Activated B cell treated with CpG ODN at 0.5 μM for 24 hours (primary cell): ENCODE measurements at regions not wholly inside any gene's neighbourhood (a gene's known extent, or its start where the extent isn't known, plus 50 kb on each side); places are given as distances from the start of the nearest gene placed in this dataset.

ENCODE experiments used
- ATAC-seq: fragments of 200-7000 bp; cut with Tn5 transposase; one replicate; pipeline ENCODE4 v1.10.0; 2021; ENCODE audit warnings: low read depth, mild to moderate bottlenecking, moderate library complexity
- CTCF ChIA-PET: fragments of 350-600 bp; sonication (Branson Sonifier 250); formaldehyde crosslinking; loops from one replicate; lab custom pipeline; 2021; ENCODE audit warnings: antibody characterized with exemption; lab: Charles Lee
- POLR2A ChIA-PET: fragments of 350-600 bp; sonication (Branson Sonifier 250); formaldehyde crosslinking; loops from one replicate; lab custom pipeline; 2021; ENCODE audit warnings: antibody characterized with exemption; lab: Charles Lee
- DNase-seq: peaks from one replicate; pipeline ENCODE4 v3.0.0; 2022
- H3K27ac Mint-ChIP-seq: one replicate; pipeline ENCODE4 v1.8.0; 2020; ENCODE audit warnings: mixed read lengths
- H3K27me3 Mint-ChIP-seq: one replicate; pipeline ENCODE4 v1.8.0; 2021; ENCODE audit warnings: mixed read lengths
- H3K36me3 Mint-ChIP-seq: one replicate; pipeline ENCODE4 v1.8.0; 2021; ENCODE audit warnings: low read depth, mixed read lengths
- H3K4me1 Mint-ChIP-seq: one replicate; pipeline ENCODE4 v1.8.0; 2021; ENCODE audit warnings: mixed read lengths
- H3K4me3 Mint-ChIP-seq: one replicate; pipeline ENCODE4 v1.8.0; 2020; ENCODE audit warnings: mild to moderate bottlenecking, mixed read lengths
- H3K9me3 Mint-ChIP-seq: one replicate; pipeline ENCODE4 v1.8.0; 2020; ENCODE audit warnings: mixed read lengths
- CTCF ChIP-seq: fragments of 200-600 bp; IDR thresholded peaks from one replicate; pipeline ENCODE4 v1.8.0; 2022; ENCODE audit warnings: antibody characterized with exemption, mild to moderate bottlenecking
- intact Hi-C: fragments of 100-400 bp; cut with micrococcal nuclease; formaldehyde crosslinking; loops from one replicate; pipeline ENCODE4 v1.15.1; 2024

DNA sequence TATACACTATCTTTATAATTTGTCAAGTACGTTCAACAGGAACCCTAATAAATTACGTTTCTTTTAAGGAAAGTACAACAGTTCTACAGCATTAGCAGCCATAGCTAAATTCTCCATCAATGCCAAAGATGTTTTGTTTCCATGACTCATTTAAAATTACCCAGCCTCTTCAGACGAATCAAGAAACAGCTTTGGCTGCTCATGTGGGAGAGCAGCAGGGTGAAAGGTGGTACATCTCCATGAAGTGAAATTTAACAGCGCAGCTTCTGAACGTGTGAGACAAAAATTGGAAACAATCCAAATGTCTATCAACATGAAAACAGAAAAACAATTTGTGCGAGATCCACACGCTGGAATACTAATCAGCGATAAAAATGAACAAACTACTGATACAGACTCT lies 327.3 kb upstream of the CDH6 start:
- POLR2A ChIA-PET = no interaction called here
- H3K4me3 Mint-ChIP-seq = no peak overlapping the region
- CTCF ChIA-PET = no interaction called here
- DNase-seq = no peak
- H3K4me1 Mint-ChIP-seq = no peaks in the 10 kb centered on the region
- TF ChIP-seq CTCF = no peak
- no peak overlapping the region for H3K27ac Mint-ChIP-seq
- H3K9me3 Mint-ChIP-seq = peaks cover 5% of the 10 kb centered on the region
- H3K27me3 Mint-ChIP-seq = no peaks in the 10 kb centered on the region
- no peaks in the 10 kb centered on the region for H3K36me3 Mint-ChIP-seq
- intact Hi-C loops = no loop called here
- ATAC-seq = no peak

DNA sequence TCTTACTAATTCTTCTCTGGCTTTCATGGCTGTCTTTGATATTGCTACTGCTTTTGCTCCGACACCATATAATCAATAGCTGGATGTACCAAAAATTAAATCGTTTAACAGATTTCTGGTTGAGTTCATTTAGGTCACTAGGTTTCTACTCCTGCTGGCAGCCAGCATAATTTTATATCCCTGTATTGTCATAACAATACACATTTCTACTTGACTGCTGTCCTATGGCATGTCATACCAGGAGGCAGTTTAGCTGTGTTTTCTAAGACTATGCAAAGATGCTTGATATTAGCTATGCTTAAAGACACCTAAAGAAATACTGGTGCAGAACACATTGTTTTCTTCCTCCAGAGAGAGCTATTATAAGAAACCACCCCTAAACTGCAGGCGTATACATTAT lies 337.2 kb upstream of the CDH6 start:
- no peak for DNase-seq
- TF ChIP-seq CTCF = no peak
- peaks cover 2% of the 10 kb centered on the region for H3K9me3 Mint-ChIP-seq
- POLR2A ChIA-PET = no interaction called here
- no peak overlapping the region for H3K27ac Mint-ChIP-seq
- H3K36me3 Mint-ChIP-seq = no peaks in the 10 kb centered on the region
- H3K4me3 Mint-ChIP-seq = no peak overlapping the region
- H3K4me1 Mint-ChIP-seq = no peaks in the 10 kb centered on the region
- CTCF ChIA-PET = no interaction called here
- H3K27me3 Mint-ChIP-seq = no peaks in the 10 kb centered on the region
- no peak for ATAC-seq
- intact Hi-C loops = no loop called here

GRCh38 chr5:30853158-30853557 lies 340.3 kb upstream of the CDH6 start:
- CTCF ChIA-PET = no interaction called here
- POLR2A ChIA-PET = no interaction called here
- intact Hi-C loops = no loop called here

GRCh38 chr5:30850866-30851265 lies 342.6 kb upstream of the CDH6 start:
- Mint-ChIP-seq H3K4me1 (no peaks in the 10 kb centered on the region), H3K9me3 (no peaks in the 10 kb centered on the region)
- CTCF ChIA-PET = no interaction called here

More at GRCh38 chr5:30853158-30853557, 340.3 kb upstream of the CDH6 start:
- Mint-ChIP-seq H3K4me1 (no peaks in the 10 kb centered on the region), H3K9me3 (no peaks in the 10 kb centered on the region), H3K36me3 (no peaks in the 10 kb centered on the region), H3K27ac (no peak overlapping the region), H3K27me3 (no peaks in the 10 kb centered on the region), H3K4me3 (no peak overlapping the region)
- no peak for TF ChIP-seq CTCF
- no peak for ATAC-seq
- DNase-seq = no peak

GRCh38 chr5:30849931-30850710 lies 343.4 kb upstream of the CDH6 start:
- H3K9me3 Mint-ChIP-seq = no peaks in the 10 kb centered on the region
- no peaks in the 10 kb centered on the region for H3K36me3 Mint-ChIP-seq
- TF ChIP-seq CTCF = no peak
- ChIA-PET CTCF (no interaction called here), POLR2A (no interaction called here)
- H3K27me3 Mint-ChIP-seq = no peaks in the 10 kb centered on the region
- DNase-seq (no peak), ATAC-seq (no peak)
- no peaks in the 10 kb centered on the region for H3K4me1 Mint-ChIP-seq
- intact Hi-C loops = no loop called here
- no peak overlapping the region for H3K27ac Mint-ChIP-seq
- H3K4me3 Mint-ChIP-seq = no peak overlapping the region

More at GRCh38 chr5:30850866-30851265, 342.6 kb upstream of the CDH6 start:
- intact Hi-C loops = no loop called here
- H3K27me3 Mint-ChIP-seq = no peaks in the 10 kb centered on the region
- ATAC-seq = no peak
- no peak for DNase-seq
- no peak overlapping the region for H3K27ac Mint-ChIP-seq
- H3K36me3 Mint-ChIP-seq = no peaks in the 10 kb centered on the region
- no peak overlapping the region for H3K4me3 Mint-ChIP-seq
- POLR2A ChIA-PET = no interaction called here
- TF ChIP-seq CTCF = no peak
